Spinal cord (tissue), 9 donors: ENCODE measurements at regions not wholly inside any gene's neighbourhood (a gene's known extent, or its start where the extent isn't known, plus 50 kb on each side); places are given as distances from the start of the nearest gene placed in this dataset.

Experiments used
- DNase-seq, 6 donors: peaks; one replicate each; pipeline versions ENCODE4 v3.0.0 to v3.0.0-alpha.2; 2013 to 2015; ENCODE audit warnings: low spot score in 6 of 6, low read depth in 4 of 6
- H3K27ac ChIP-seq: one replicate; pipeline ENCODE4 v1.5.1; 2013; ENCODE audit warnings: low read depth, low read length, control low read depth
- H3K27me3 ChIP-seq: one replicate; pipeline ENCODE4 v1.6.1; 2013; ENCODE audit warnings: low read length; ENCODE audit not compliant: control insufficient read depth, insufficient read depth
- H3K36me3 ChIP-seq: one replicate; pipeline ENCODE4 v1.6.1; 2013; ENCODE audit warnings: low read length; ENCODE audit not compliant: control insufficient read depth, insufficient read depth
- H3K4me1 ChIP-seq: one replicate; pipeline ENCODE4 v1.6.1; 2013; ENCODE audit warnings: low read length; ENCODE audit not compliant: control insufficient read depth, insufficient read depth
- H3K4me3 ChIP-seq: one replicate; pipeline ENCODE4 v1.5.1; 2013; ENCODE audit warnings: low read depth, low read length, control low read depth
- H3K9me3 ChIP-seq: one replicate; pipeline ENCODE4 v1.6.1; 2013; ENCODE audit warnings: low read length; ENCODE audit not compliant: control insufficient read depth, insufficient read depth
- WGBS: methylation state at CpG from one replicate; pipeline ENCODE4 v1.1.5; 2013; ENCODE audit warnings: missing lambda C conversion rate; ENCODE audit not compliant: insufficient coverage; 5-methylcytosine and 5-hydroxymethylcytosine counted together
- donor health status: healthy.

- no peak overlapping the region for H3K4me3 ChIP-seq
- 100% methylated on average over 1 of the region's 7 CpGs for WGBS
- H3K4me1 ChIP-seq: peaks cover 4% of the 10 kb centered on the region
- no peak overlapping the region for H3K27ac ChIP-seq
- no peak for DNase-seq
- no peaks in the 10 kb centered on the region for H3K9me3 ChIP-seq
- no peaks in the 10 kb centered on the region for H3K36me3 ChIP-seq
- no peaks in the 10 kb centered on the region for H3K27me3 ChIP-seq
Measured at GRCh38 chr12:115155665-115156645, 472.0 kb upstream of the TBX3 start.

- DNase-seq: no peak
- Histone ChIP-seq H3K27me3 (no peaks in the 10 kb centered on the region), H3K36me3 (no peaks in the 10 kb centered on the region), H3K9me3 (no peaks in the 10 kb centered on the region), H3K4me3 (no peak overlapping the region), H3K4me1 (peaks cover 4% of the 10 kb centered on the region), H3K27ac (no peak overlapping the region)
- 84% methylated on average over 3 of the region's 7 CpGs for WGBS
Measured at GRCh38 chr12:115149685-115150378, 465.9 kb upstream of the TBX3 start.

GRCh38 chr12:115149279-115149678, 465.3 kb upstream of the TBX3 start:
- no peak for DNase-seq
- Histone ChIP-seq H3K4me3 (no peak overlapping the region), H3K4me1 (peaks cover 4% of the 10 kb centered on the region), H3K9me3 (no peaks in the 10 kb centered on the region), H3K36me3 (no peaks in the 10 kb centered on the region), H3K27me3 (no peaks in the 10 kb centered on the region), H3K27ac (no peak overlapping the region)
- 33% methylated on average over 1 of the region's 2 CpGs for WGBS

- DNase-seq: no peak
- H3K4me3 ChIP-seq: no peak overlapping the region
- 88% methylated on average over 1 of the region's 2 CpGs for WGBS
- no peak overlapping the region for H3K27ac ChIP-seq
- H3K27me3 ChIP-seq: no peaks in the 10 kb centered on the region
- no peaks in the 10 kb centered on the region for H3K9me3 ChIP-seq
- H3K36me3 ChIP-seq: no peaks in the 10 kb centered on the region
- no peaks in the 10 kb centered on the region for H3K4me1 ChIP-seq
Measured at GRCh38 chr12:115147916-115148315, 463.9 kb upstream of the TBX3 start.

GRCh38 chr12:115146453-115146852, 462.5 kb upstream of the TBX3 start:
- Histone ChIP-seq H3K4me3 (no peak overlapping the region), H3K27ac (no peak overlapping the region), H3K9me3 (no peaks in the 10 kb centered on the region), H3K36me3 (no peaks in the 10 kb centered on the region), H3K27me3 (no peaks in the 10 kb centered on the region), H3K4me1 (no peaks in the 10 kb centered on the region)
- no CpG with 5 or more reads among the region's 2 CpGs for WGBS
- no peak for DNase-seq

GRCh38 chr12:115144425-115144824, 460.4 kb upstream of the TBX3 start:
- no CpG with 5 or more reads among the region's 2 CpGs for WGBS
- Histone ChIP-seq H3K4me3 (no peak overlapping the region), H3K27me3 (no peaks in the 10 kb centered on the region), H3K36me3 (no peaks in the 10 kb centered on the region), H3K9me3 (no peaks in the 10 kb centered on the region), H3K4me1 (no peaks in the 10 kb centered on the region), H3K27ac (no peak overlapping the region)
- DNase-seq: no peak

- H3K4me3 ChIP-seq: no peak overlapping the region
- no peaks in the 10 kb centered on the region for H3K9me3 ChIP-seq
- H3K27ac ChIP-seq: no peak overlapping the region
- WGBS: 36% methylated on average over 4 of the region's 4 CpGs
- no peaks in the 10 kb centered on the region for H3K36me3 ChIP-seq
- H3K4me1 ChIP-seq: no peaks in the 10 kb centered on the region
- no peaks in the 10 kb centered on the region for H3K27me3 ChIP-seq
- no peak for DNase-seq
Measured at GRCh38 chr12:115140981-115141655, 457.1 kb upstream of the TBX3 start.

- Histone ChIP-seq H3K27ac (no peak overlapping the region), H3K36me3 (no peaks in the 10 kb centered on the region), H3K4me3 (no peak overlapping the region), H3K27me3 (no peaks in the 10 kb centered on the region), H3K4me1 (peaks cover 6% of the 10 kb centered on the region), H3K9me3 (no peaks in the 10 kb centered on the region)
- 79% methylated on average over 6 of the region's 12 CpGs for WGBS
- DNase-seq: no peak
Measured at GRCh38 chr12:115137812-115138521, 454.0 kb upstream of the TBX3 start.

GRCh38 chr12:115135800-115136211, 451.8 kb upstream of the TBX3 start:
- no peaks in the 10 kb centered on the region for H3K27me3 ChIP-seq

More at GRCh38 chr12:115135800-115136211, 451.8 kb upstream of the TBX3 start:
- Histone ChIP-seq H3K9me3 (no peaks in the 10 kb centered on the region), H3K36me3 (no peaks in the 10 kb centered on the region), H3K4me3 (no peak overlapping the region), H3K4me1 (peaks cover 6% of the 10 kb centered on the region), H3K27ac (no peak overlapping the region)
- peak; percentile 5 to 76 (median 20) for DNase-seq
- WGBS: 33% methylated on average over 6 of the region's 8 CpGs
